Ammon's horn (tissue), 1 donor: ENCODE measurements at regions not wholly inside any gene's neighbourhood (a gene's known extent, or its start where the extent isn't known, plus 50 kb on each side); places are given as distances from the start of the nearest gene placed in this dataset.
"Not testable (repeated sequence)": the region's sequence is repeated elsewhere in the genome, so short reads cannot be mapped to it uniquely, and the experiment has no call there.

ENCODE experiments used
- DNase-seq: peaks from one replicate; pipeline ENCODE4 v3.0.0-alpha.2; 2016; ENCODE audit warnings: low spot score

DNA sequence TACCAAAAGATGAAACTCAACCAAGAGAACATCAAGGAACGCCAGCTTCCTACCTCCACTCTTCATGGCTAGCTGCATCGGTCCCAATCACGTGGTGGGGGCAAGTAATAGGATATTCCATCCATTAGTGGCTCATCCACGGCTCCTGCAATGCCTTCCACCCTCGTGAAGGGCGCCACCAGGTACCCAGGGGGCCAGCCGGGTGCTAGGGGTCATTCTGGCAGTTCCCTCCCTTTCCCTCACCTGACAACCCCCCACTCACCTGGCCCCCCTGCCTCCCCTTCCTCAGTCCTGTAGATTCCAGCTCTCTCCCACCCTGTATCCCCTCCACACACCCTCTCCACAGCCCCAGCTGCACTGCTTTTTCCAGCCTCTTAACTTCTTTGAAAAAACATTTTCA, 161.9 kb downstream of the URI1 start:
- DNase-seq = no peak

DNA sequence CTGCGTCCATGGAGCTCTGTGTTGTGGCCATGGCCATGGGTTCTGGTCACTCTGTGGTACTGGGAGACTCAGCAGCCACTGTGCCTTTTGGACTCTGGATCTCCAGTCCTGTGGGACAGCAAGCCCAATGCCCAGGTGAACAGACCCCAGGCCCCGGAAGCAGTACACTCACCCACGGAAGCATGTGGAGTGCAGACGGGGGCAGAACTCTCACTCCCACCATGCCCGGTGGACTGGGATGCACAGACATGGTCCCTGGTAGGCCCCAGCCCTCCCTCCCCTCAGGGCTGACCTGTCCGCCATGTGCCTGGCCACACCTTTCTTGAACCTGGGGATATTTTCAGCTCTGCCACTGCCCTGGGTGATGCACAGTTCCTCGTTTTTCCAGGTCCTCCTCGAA, 163.3 kb downstream of the URI1 start:
- DNase-seq = no peak

DNA sequence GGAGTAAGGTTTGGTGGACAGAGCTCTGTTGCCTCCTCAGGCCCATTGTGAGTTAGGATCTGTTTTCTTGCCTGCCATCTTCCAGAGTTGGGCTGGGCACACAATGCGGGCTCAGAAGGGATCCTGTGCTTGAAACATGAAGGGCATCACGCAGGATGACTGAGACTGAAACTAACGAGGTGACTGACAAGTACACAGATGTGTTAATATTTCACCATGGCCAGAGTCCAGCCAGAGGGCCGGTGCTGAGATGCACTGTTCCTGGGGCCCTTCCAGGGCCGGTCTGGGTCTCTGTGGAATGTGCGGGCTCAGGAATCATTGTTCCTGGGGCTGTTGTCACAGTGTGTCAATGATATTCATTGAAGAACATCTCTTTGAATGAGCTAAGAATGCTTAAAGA, 163.7 kb downstream of the URI1 start:
- no peak for DNase-seq

DNA sequence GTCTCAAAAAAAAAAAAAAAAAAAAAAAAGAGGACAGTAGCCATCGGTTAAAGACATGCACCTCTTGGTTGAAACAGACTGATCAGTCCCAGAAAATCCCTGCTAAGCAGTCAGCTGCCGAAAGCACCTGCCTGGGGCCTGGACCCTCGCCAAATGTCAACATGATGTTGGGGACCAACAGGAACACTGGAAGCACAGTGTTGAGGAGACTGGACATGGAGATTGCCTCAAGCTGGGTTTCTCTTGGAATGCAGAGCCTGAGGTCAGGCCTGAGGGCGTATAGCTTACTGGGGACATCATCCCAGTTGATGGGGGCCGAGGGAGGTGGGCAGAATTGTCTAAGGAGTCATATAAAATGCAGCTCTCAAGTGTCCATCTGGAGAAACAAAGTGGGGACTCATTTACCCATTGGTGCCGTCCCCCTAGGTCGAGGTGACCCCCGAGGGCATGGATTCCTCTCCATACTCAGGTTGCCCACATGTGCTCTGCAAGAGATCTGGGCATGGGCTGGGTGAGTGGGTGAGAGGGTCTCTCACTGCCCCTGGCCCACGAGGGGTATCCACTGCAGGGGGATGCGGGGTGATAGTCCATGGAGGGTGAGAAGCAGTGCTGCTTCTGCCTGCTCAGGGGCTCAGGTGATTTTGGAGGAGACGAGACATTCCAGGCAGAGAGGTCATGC, 164.5 kb downstream of the URI1 start:
- no peak for DNase-seq

DNA sequence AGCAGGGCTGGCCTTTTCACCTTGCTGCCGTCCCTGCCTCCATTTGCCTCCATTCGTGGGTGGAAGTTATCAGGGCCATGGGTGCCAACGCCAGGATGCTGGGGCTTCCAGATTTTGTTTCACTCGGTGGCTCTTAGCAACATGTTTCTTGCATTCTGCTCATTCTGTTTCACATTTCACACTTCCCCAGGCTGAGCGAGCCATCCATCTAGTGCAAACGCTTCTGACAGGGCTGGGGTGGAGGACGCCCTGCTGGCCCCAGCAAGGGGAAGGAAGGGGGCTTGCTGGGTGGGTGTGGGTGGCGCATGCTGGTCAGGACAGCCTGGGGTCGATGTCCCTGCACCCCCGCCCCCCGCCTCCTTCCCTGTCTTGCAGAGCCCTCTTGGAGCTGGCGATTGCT, 165.2 kb downstream of the URI1 start:
- DNase-seq = peak; percentile 24

DNA sequence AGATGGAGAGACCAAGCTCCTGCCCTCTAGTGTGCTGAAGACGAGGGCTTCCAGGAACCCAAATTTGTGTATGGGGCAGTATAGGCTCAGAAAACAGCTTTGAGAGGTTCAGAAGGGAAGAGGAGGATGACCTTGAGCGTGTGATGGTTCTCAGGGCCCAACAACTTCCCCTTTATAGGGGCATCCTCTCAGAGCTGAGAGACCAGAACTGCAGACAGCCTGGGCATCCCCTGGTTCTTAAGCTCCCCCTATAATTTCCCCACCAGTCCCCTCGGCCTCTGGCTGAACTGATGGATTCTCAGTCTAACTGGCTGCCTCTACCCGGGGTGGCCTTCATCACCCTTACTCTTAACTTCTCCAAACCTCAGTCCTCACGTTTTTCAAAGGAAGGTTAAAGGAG, 167.5 kb downstream of the URI1 start:
- no peak for DNase-seq

DNA sequence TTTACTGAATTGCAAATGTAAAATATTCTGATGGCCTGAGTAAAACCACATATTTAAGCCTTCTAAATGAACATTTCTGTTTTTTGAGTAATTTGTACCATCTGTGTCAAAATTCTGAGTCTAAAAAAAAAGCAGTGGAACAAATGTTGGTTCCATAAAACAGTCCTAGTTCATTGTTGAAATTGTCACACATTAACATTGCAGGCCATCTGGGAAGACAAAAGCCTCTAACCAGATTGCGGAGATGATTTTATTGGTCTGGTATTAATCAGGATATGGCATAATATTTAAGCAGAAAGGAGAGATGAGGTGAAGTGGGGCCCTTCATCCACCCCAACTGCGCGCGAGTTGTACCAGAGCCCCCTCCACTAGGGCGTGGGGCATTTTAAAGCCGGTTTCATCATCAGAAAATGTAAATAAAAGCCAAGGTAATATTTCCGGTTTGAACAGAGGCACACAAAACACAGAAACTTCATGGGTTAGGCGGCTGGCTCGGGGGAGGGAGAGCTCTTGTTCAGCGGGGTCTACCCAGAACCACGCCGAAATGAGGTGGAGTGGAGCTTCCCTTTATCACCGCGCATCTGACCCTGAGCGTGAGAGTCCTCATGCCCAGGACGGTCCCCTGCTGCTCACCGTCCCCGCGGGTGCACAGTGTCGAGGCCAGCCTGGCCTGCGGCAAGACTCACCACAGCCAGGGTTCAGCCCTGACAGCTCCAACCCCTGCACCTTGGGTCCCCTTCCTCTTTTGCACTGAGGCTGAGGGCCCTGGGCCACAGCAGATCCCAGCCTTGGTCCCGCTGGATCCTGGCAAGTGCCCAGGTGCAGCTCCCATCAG, 169.2 kb downstream of the URI1 start:
- peak; percentile 15 for DNase-seq

DNA sequence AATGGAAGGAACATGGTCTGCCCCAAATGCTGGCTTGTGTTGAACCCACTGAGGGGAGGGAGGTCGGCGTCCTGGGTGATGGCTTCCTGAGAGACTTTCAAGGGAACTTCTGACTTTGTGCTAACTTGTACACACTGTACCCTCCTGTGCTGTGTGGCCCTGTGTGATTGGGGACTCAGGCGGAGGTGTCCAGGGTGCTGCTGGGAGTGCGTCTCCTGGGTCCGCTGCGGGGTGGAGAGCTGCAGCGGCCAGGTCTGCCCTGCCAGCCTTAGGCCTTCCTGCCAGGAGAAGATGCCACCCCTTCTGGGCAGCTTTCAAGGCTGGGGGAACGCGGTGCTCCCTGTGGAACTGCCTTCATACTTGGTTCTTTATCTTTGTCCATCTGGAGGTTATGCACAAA, 170.1 kb downstream of the URI1 start:
- no peak for DNase-seq

DNA sequence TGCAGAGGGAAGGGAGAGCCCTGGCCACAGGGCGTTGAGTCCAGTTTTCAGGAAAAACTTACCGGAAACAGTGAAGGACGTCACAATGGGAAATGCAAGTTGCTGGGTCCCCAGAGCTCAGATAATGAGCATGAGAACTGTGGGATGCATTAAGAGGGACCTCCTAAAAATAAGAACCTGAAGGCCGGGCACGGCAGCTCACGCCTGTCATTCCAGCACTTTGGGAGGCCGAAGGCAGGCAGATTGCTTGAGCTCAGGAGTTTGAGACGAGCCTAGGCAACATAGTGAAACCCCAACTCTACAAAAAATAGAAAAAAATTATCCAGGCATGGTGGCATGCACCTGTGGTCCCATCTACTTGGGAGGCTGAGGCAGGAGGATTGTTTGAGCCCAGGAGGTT, 170.6 kb downstream of the URI1 start:
- no peak for DNase-seq

DNA sequence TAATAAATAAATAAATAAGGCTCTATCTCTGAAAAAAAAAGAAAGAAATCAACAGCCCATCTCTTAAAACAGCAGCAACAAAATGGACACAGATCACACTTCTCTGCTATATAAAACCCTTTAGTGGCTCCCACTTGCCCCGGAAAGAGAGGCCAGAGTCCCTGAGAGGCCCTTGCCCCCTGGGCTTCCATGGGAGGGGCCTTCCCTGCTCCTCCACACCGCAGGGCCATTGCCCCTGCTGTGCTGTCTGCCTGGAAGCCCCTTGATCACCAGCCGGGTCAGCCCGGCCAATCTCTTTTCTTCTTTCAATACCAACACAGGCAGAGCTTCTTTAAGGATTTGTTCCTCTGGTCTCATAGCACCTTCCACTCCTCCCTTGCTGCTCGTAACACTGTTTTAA, 171.1 kb downstream of the URI1 start:
- no peak for DNase-seq

DNA sequence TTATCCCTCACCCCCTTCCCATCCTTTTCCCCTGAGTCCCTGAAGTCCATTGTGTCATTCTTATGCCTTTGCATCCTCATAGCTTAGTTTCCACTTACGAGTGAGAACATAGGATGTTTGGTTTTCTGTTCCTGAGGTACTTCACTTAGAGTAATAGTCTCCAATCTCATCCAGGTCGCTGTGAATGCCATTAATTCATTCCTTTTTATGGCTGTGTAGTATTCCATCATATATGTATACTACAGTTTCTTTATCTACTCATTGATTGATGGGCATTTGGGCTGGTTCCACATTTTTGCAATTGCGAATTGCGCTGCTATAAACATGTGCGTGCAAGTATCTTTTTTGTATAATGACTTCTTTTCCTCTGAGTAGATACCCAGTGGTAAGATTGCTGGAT, 172.1 kb downstream of the URI1 start:
- not testable (repeated sequence) for DNase-seq

DNA sequence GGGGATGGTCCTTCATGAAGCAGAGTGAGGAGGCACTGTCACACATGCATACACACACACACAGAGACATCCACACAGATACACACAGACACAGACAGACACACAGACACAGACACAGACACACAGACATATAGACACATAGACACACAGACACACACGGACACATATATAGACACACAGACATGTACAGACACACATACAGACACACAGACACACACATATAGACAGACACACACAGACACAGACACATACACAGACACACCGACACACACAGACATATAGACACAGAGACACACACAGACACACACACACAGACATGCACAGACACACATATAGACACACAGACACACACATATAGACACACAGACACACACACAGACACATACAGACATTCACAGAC, 173.9 kb downstream of the URI1 start:
- DNase-seq = no peak

DNA sequence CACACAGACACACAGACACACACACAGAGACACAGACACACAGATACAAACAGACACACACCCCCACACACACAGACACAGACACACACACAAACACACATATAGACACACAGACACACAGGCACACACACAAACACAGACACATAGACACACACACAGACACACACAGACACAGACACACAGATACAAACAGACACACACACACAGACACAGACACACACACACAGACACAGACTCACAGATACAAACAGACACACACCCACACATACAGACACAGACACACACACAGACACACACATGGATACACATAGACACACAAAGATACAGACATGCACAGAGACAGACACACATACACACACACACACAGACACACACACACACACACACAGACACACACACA, 174.5 kb downstream of the URI1 start:
- no peak for DNase-seq

DNA sequence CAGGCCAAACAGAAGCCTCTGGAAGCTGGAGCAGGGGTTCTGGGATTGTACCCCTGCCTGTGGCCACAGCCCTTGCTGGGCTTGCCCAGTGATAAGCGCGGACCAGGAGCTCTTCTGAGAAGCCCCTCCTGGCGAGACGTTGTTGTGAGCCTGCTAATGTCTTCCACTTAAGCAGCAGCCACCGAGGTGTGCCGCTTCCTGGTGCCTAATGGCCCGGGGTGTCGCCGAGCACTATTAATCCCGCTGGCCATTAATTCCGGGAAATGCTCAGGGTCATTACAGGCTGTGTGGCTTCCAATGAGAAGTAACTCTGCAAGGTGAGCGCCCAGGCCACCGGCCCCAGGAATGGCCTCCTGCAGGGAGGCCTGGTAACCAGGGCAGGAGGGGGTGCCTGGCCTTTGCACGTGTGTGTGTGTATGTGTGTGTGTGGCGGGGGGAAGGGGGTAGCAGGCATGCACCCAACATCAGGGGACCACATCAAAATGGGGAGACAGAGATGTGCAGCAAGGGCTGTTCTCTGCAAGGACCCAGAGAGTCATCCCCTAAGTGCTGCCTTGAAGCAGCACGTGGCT, 175.0 kb downstream of the URI1 start:
- no peak for DNase-seq

DNA sequence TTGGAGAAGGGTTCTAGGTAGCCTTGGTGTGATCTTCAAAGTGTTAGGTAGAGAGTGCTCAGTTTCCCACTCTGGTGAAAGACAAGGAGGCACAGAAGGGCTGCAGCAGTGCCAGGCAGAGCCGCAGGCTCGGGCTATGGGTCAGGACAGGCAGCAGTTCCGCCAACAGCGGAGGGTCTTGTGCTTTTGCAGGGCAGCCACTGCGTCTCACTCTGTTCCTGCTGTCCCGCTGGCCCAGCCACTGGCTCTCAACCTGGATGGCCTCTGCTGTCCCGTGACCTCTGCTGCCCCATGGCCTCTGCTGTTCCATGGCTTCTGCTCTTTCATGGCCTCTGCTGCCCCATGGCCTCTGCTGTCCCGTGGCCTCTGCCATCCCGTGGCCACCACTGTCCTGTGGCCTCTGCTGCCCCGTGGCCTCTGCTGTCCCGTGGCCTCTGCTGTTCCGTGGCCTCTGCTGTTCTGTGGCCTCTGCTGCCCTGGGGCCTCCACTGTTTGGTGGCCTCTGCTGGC, 175.7 kb downstream of the URI1 start:
- DNase-seq = no peak

DNA sequence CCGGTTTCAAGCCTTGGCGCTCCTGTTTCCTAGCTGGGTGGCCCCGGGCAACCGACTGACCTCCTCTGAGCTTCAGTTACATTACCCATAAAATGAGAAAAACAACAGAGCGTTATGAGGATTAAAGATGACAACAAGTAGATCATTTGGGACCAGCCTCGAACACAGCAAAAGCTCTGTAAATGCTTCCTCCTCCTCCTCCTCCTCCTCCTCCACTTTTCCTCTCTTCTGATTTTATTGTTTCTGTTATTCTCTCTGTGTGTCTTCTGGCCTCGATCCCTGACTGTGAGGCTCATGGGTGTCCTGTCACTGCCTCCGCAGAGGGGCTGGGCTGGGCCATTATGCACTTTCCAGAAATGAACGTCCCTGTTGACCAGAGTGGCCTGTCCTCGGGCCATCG, 176.2 kb downstream of the URI1 start:
- DNase-seq = no peak

DNA sequence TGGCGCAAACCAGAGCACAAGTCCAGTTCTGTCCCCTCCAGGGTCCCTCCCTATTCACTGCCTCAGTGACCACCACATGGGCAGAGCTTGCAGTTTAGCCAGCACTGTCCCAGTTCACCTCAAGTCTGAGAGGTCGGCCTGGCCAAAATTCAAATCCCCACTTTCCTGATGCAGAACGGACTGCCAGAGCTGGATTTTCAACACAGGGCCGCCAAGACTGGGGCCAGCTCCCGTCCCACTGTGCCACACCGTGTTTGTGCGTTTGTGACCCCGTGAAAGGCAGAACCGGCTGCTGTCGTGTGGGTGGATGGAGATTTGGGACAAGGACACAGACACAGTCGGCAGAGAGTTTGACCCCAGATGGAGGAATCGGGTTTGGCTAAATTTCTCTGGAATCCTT, 176.7 kb downstream of the URI1 start:
- DNase-seq = no peak

DNA sequence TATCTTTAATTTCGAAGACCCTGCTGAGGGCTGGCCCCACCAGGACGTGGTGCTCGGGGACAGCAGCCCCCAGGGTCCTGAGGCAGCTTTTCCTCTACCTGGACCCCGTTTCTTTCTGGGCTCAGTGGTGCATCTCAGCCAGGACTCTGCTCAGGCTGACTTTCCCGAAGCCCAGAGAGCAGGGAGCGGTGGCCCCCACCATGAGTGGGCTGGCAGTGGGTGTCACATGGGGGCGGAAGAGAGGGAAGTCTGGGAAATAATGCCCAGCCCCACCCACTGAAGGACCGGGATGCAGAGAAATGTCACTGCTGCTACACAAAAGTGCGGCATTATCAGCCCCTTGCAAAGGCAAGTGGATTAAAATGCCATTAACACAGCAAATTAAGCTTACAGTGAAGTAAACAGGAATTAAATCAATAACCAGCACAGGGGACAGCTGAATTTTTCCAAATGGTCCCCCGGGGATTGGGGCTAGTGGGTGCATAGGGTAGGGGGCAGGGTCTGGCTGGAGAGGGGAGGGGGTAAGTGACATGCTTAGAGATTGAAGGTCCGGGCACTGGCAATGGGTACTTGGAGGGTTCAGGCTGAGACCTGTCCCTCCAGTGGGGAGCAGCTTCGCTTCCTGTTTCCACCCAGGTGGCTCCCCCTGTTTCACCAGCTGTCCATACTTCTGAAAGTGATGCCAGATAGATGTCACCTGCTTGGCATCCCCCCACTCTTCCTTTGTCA, 177.3 kb downstream of the URI1 start:
- DNase-seq = no peak

DNA sequence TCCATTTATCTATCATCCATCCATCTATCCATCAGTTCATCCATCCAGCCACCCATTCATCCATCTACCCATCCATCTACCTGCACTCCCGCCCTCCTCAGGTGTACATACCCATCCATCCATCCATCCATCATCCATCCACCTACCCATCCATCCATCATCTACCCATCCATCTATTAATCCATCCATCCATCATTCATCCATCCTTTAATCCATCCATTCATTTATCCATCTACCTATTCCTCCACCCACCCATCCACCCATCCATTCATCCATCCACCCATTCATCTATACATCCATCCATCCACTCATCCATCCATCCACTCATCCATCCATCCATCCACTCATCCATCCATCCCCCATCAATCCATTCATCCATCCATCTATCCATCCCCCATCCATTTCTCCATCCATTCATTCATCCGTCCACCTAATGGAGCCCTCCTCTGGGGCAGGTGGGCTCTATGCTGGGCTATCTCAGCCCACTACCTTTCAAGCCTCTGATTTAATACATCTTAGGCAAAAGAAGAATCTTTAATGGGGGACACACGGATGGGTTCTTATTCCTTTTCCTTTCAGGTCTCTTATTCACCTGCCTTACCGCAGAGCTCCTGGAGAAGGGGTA, 178.9 kb downstream of the URI1 start:
- no peak for DNase-seq

DNA sequence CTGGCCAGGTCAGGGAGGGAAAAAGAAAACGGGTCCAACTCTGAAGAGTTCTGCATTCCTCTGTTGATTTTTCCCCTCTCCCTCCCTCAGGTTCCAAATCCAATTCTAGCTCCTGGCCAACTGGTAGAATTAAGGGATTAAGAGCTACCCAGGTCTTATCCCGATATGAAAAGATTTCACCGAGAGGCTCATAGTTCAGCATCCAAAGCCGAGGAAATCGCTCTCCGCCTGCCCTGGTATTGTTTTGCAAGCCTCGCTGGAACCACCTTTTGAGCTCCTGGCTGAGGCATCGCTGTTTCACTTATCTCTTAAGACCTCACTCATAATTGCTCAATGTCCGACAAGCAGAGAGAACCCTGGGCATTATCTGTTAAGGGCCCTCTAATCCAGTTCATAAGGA, 180.4 kb downstream of the URI1 start:
- DNase-seq = no peak

DNA sequence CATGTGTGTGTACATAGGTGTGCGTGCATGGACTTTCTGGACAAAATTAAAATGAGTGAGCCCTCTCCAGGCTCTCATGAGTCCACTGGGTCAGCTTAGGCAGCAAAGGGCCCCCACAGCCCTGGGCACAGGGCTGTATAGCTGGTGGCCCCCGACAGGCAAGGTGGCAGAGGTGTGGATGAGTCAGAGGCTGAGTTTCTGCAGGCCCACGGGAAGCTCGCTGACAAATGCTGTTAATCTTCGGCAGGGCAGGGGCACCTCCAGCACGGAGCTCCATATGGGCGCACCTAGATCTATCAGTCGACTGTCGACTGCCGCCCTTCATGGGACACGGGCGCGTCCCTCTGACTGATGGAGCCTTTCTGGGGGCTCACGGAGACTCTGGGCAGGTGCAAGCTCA, 181.1 kb downstream of the URI1 start:
- no peak for DNase-seq

DNA sequence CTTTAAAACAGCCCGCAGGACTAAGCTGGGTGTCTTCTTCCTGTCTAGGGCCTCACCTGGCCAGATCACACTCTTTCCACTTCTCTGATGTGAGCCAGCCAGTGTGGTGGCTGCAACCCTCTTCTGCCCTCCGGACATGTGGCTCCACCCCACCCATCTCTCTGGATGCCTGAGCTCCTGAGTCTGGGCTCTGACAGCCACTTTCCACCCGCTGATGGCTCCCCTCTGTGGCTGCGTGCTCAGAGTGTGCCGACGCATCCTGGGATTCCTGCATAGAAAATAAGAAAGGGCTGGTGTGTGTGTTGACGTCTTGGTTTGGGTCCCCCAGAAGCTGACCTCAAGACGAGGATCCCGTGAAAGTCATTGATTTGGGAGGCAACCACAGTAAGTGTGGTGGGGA, 181.6 kb downstream of the URI1 start:
- no peak for DNase-seq
